DMS153 treated with DMSO at 0.1 percent for 48 hours (cell line): ENCODE measurements at regions not wholly inside any gene's neighbourhood (a gene's known extent, or its start where the extent isn't known, plus 50 kb on each side); places are given as distances from the start of the nearest gene placed in this dataset.
"Not testable (repeated sequence)": the region's sequence is repeated elsewhere in the genome, so short reads cannot be mapped to it uniquely, and the experiment has no call there.

Experiments
- DNase-seq: peaks from one replicate; lab custom pipeline; 2025; ENCODE audit not compliant: unreplicated experiment; lab: John Stamatoyannopoulos, UW

GRCh38 chr5:19141937-19142524 is 846.0 kb downstream of the CDH18 start:
- not testable (repeated sequence) for DNase-seq

GRCh38 chr5:19142713-19143414 is 845.1 kb downstream of the CDH18 start:
- DNase-seq: not testable (repeated sequence)

- DNase-seq: no peak
Observed at GRCh38 chr5:19143935-19144334, 844.1 kb downstream of the CDH18 start.

- DNase-seq: no peak
Observed at GRCh38 chr5:19169426-19169825, 818.6 kb downstream of the CDH18 start.

GRCh38 chr5:19172926-19173470 is 815.0 kb downstream of the CDH18 start:
- no peak for DNase-seq

- DNase-seq: no peak
Observed at GRCh38 chr5:19175776-19176570, 812.0 kb downstream of the CDH18 start.

- DNase-seq: no peak
Observed at GRCh38 chr5:19179571-19179970, 808.4 kb downstream of the CDH18 start.

- DNase-seq: no peak
Observed at GRCh38 chr5:19189176-19189575, 798.8 kb downstream of the CDH18 start.

GRCh38 chr5:19193631-19194030 is 794.4 kb downstream of the CDH18 start:
- no peak for DNase-seq

GRCh38 chr5:19196631-19197030 is 791.4 kb downstream of the CDH18 start:
- DNase-seq: no peak

- no peak for DNase-seq
Observed at GRCh38 chr5:19200251-19200650, 787.7 kb downstream of the CDH18 start.

- no peak for DNase-seq
Observed at GRCh38 chr5:19208397-19208796, 779.6 kb downstream of the CDH18 start.

- no peak for DNase-seq
Observed at GRCh38 chr5:19210886-19211285, 777.1 kb downstream of the CDH18 start.

- no peak for DNase-seq
Observed at GRCh38 chr5:19229179-19229835, 758.7 kb downstream of the CDH18 start.

GRCh38 chr5:19233573-19233972 is 754.4 kb downstream of the CDH18 start:
- no peak for DNase-seq

- DNase-seq: no peak
Observed at GRCh38 chr5:19235101-19235584, 752.9 kb downstream of the CDH18 start.

- no peak for DNase-seq
Observed at GRCh38 chr5:19240170-19240569, 747.8 kb downstream of the CDH18 start.

GRCh38 chr5:19241690-19242089 is 746.3 kb downstream of the CDH18 start:
- DNase-seq: no peak

GRCh38 chr5:19246191-19246590 is 741.8 kb downstream of the CDH18 start:
- DNase-seq: not testable (repeated sequence)

- DNase-seq: no peak
Observed at GRCh38 chr5:19247302-19247701, 740.7 kb downstream of the CDH18 start.

GRCh38 chr5:19256036-19256435 is 732.0 kb downstream of the CDH18 start:
- DNase-seq: no peak
